GM19240 (cell line): ENCODE measurements at regions not wholly inside any gene's neighbourhood (a gene's known extent, or its start where the extent isn't known, plus 50 kb on each side); places are given as distances from the start of the nearest gene placed in this dataset.
"Not testable (repeated sequence)": the region's sequence is repeated elsewhere in the genome, so short reads cannot be mapped to it uniquely, and the experiment has no call there.

Experiments used
- DNase-seq: peaks from one replicate; pipeline ENCODE4 v3.0.0; 2011; ENCODE audit warnings: low spot score; ENCODE audit not compliant: insufficient read length

GRCh38 chr12:67034110-67034879 lies 234.9 kb upstream of the CAND1 start:
- DNase-seq, result no peak

GRCh38 chr12:67035121-67035520 lies 234.0 kb upstream of the CAND1 start:
- no peak for DNase-seq

GRCh38 chr12:67038486-67038885 lies 230.7 kb upstream of the CAND1 start:
- no peak for DNase-seq

GRCh38 chr12:67039995-67040860 lies 228.9 kb upstream of the CAND1 start:
- no peak for DNase-seq

- DNase-seq, result no peak
Observed at GRCh38 chr12:67040861-67041137, 228.4 kb upstream of the CAND1 start.

- DNase-seq, result no peak
Observed at GRCh38 chr12:67042697-67043131, 226.4 kb upstream of the CAND1 start.

GRCh38 chr12:67043771-67044170 lies 225.4 kb upstream of the CAND1 start:
- DNase-seq, result no peak

GRCh38 chr12:67045650-67046049 lies 223.5 kb upstream of the CAND1 start:
- no peak for DNase-seq

- no peak for DNase-seq
Observed at GRCh38 chr12:67046062-67046461, 223.1 kb upstream of the CAND1 start.

- no peak for DNase-seq
Observed at GRCh38 chr12:67047634-67048033, 221.5 kb upstream of the CAND1 start.

- no peak for DNase-seq
Observed at GRCh38 chr12:67048371-67048770, 220.8 kb upstream of the CAND1 start.

GRCh38 chr12:67049199-67049598 lies 220.0 kb upstream of the CAND1 start:
- DNase-seq, result not testable (repeated sequence)

GRCh38 chr12:67052981-67053380 lies 216.2 kb upstream of the CAND1 start:
- no peak for DNase-seq

GRCh38 chr12:67056329-67056728 lies 212.8 kb upstream of the CAND1 start:
- no peak for DNase-seq

- no peak for DNase-seq
Observed at GRCh38 chr12:67057072-67057471, 212.1 kb upstream of the CAND1 start.

GRCh38 chr12:67062193-67062592 lies 207.0 kb upstream of the CAND1 start:
- DNase-seq, result no peak

- DNase-seq, result no peak
Observed at GRCh38 chr12:67067453-67068203, 201.5 kb upstream of the CAND1 start.

GRCh38 chr12:67068204-67068731 lies 200.9 kb upstream of the CAND1 start:
- DNase-seq, result no peak

- no peak for DNase-seq
Observed at GRCh38 chr12:67068761-67069450, 200.3 kb upstream of the CAND1 start.

- peak; percentile 6 for DNase-seq
Observed at GRCh38 chr12:67069451-67070306, 199.5 kb upstream of the CAND1 start.
